Loucy (cell line): ENCODE measurements at regions not wholly inside any gene's neighbourhood (a gene's known extent, or its start where the extent isn't known, plus 50 kb on each side); places are given as distances from the start of the nearest gene placed in this dataset.

Source experiments
- H2AFZ ChIP-seq: fragments of 200-600 bp; sonication (generic); 2 replicates; pipeline ENCODE4 v1.6.0; 2016; ENCODE audit warnings: antibody characterized with exemption, mild to moderate bottlenecking, low read length, moderate library complexity
- H3F3A ChIP-seq: fragments of 200-600 bp; 2 replicates; pipeline ENCODE4 v1.6.0; 2016; ENCODE audit warnings: antibody characterized with exemption, low read depth, mild to moderate bottlenecking
- H3K27me3 ChIP-seq: fragments of 200-600 bp; sonication (generic); 2 replicates; pipeline ENCODE4 v1.6.1; 2014; ENCODE audit warnings: low read length, mild to moderate bottlenecking; ENCODE audit not compliant: insufficient read depth, poor library complexity, severe bottlenecking
- H3K36me3 ChIP-seq: fragments of 200-600 bp; sonication (generic); 2 replicates; pipeline ENCODE4 v1.6.1; 2016; ENCODE audit warnings: low read length; ENCODE audit not compliant: insufficient read depth
- H3K4me1 ChIP-seq: fragments of 200-600 bp; sonication (generic); 2 replicates; pipeline ENCODE4 v1.5.1; 2014; ENCODE audit warnings: low read length, mild to moderate bottlenecking; ENCODE audit not compliant: insufficient read depth, poor library complexity, severe bottlenecking
- H3K4me2 ChIP-seq: fragments of 200-600 bp; sonication (generic); 2 replicates; pipeline ENCODE4 v1.6.0; 2014; ENCODE audit warnings: antibody characterized with exemption, low read length, low read depth, mild to moderate bottlenecking; ENCODE audit not compliant: poor library complexity, severe bottlenecking
- H3K4me3 ChIP-seq: fragments of 200-600 bp; sonication (generic); 2 replicates; pipeline ENCODE4 v1.5.1; 2014; ENCODE audit warnings: low read length, mild to moderate bottlenecking, mixed read lengths; ENCODE audit not compliant: poor library complexity, severe bottlenecking
- H3K79me2 ChIP-seq: fragments of 200-600 bp; sonication (generic); 2 replicates; pipeline ENCODE4 v1.6.1; 2014; ENCODE audit warnings: low read length; ENCODE audit not compliant: insufficient read depth
- H3K9ac ChIP-seq: fragments of 200-600 bp; sonication (generic); 2 replicates; pipeline ENCODE4 v1.6.0; 2014; ENCODE audit warnings: mild to moderate bottlenecking, low read depth, low read length, moderate library complexity; ENCODE audit not compliant: poor library complexity, severe bottlenecking
- H3K9me2 ChIP-seq: fragments of 200-600 bp; sonication (generic); replicated peaks from 2 replicates; pipeline ENCODE4 v1.6.1; 2016; ENCODE audit warnings: low read depth, low read length, mixed read lengths
- H3K9me3 ChIP-seq: fragments of 200-600 bp; sonication (generic); 2 replicates; pipeline ENCODE4 v1.6.1; 2014; ENCODE audit warnings: mild to moderate bottlenecking, antibody characterized with exemption, low read length, low read depth; ENCODE audit not compliant: insufficient read depth
- H4K20me1 ChIP-seq: fragments of 200-600 bp; sonication (generic); 2 replicates; pipeline ENCODE4 v1.6.0; 2014; ENCODE audit warnings: antibody characterized with exemption, low read length, mild to moderate bottlenecking; ENCODE audit not compliant: insufficient read depth, poor library complexity, severe bottlenecking
- EZH2phosphoT487 ChIP-seq: fragments of 200-600 bp; IDR thresholded peaks from 2 replicates; pipeline ENCODE4 v1.6.1; 2018; ENCODE audit warnings: antibody characterized with exemption, mild to moderate bottlenecking, moderate library complexity, borderline replicate concordance
- TF ChIP-seq, protein P1 (sequence below): fragments of 200-600 bp; sonication (generic); conservative IDR thresholded peaks from 2 replicates; pipeline ENCODE4 v1.5.1; 2014; ENCODE audit warnings: mild to moderate bottlenecking, antibody characterized with exemption, low read length

DNA sequence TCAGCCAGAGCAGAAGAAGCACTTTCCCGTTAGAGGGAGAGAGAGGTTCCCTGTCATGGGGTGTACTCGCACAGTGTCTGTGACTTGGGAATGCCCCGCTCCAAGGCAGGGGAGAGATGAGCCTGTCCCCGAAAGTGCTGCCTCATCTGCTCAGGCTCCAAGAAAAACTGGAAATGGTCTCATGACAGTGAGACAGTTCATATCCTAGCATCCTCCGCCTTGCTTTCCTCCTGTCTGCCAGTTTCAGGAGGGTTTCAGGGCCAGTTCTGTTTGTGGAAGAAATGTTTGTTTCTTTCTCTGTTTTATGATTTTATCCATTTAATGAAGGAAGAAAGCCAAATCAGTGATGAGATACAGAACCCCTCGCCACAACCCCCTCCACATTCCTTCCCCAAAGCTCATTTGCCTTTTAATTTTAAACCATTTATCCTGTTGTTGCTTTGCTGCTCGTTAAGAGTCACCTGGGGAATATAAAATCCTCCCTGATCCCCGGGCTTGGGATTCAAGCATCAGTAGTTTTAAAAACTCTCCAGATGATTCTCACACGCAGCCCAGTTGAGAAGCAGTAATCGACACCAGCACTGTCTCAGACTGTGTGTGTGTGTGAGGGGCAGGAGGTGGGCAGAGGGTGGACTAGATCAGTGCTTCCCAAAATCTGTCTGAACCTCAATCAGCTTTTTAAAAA, 144.6 kb upstream of the UBL3 start:
- Histone ChIP-seq H3K9ac (no peak overlapping the region), H3K36me3 (no peaks in the 10 kb centered on the region), H2AFZ (no peak overlapping the region), H3K79me2 (no peaks in the 10 kb centered on the region), H3F3A (no peaks in the 10 kb centered on the region), H3K9me2 (no peaks in the 10 kb centered on the region), H3K4me2 (no peak overlapping the region), H3K9me3 (no peaks in the 10 kb centered on the region), H3K27me3 (no peaks in the 10 kb centered on the region), H4K20me1 (no peaks in the 10 kb centered on the region), H3K4me1 (no peaks in the 10 kb centered on the region), H3K4me3 (no peak overlapping the region)
- TF ChIP-seq, protein P1, sequence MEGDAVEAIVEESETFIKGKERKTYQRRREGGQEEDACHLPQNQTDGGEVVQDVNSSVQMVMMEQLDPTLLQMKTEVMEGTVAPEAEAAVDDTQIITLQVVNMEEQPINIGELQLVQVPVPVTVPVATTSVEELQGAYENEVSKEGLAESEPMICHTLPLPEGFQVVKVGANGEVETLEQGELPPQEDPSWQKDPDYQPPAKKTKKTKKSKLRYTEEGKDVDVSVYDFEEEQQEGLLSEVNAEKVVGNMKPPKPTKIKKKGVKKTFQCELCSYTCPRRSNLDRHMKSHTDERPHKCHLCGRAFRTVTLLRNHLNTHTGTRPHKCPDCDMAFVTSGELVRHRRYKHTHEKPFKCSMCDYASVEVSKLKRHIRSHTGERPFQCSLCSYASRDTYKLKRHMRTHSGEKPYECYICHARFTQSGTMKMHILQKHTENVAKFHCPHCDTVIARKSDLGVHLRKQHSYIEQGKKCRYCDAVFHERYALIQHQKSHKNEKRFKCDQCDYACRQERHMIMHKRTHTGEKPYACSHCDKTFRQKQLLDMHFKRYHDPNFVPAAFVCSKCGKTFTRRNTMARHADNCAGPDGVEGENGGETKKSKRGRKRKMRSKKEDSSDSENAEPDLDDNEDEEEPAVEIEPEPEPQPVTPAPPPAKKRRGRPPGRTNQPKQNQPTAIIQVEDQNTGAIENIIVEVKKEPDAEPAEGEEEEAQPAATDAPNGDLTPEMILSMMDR = no peak
- no peak for TF ChIP-seq EZH2phosphoT487

DNA sequence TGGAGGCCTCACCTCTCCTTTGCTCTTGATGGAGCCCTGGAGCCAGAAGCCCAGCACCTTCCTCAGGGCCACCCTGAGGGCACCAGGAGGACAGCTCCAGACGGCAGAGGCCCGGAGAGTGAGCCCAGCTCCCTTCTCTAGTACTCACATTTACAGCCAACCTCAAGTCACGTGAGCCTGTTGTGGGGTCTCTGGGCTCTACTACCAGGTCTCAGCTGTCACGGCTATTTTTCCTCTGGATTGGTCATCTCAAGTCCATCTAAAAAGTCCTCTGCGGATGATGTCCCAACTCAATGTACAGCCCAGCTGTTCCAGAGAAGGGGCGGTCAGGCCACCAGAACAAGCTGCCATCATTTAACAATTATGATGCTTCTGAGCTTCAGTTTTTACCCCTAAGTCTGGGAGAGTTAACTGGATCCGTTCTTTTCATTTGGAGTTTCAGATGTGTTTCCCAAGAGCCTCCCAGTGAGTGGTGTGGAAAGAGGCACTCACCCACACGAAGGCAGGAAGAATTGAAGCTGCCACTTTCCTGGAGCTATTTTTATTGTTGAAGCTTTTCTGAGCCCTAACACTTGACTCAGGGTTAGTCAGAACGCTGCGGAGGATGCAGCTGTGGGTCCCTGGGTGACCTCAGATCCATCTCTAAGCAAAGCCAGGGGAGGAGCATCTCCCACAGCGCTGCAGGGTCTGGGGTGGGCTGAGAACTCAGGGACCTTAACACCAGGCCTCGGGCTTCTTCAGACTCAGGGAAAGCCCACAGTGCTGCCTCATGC, 143.5 kb upstream of the UBL3 start:
- Histone ChIP-seq H3K4me2 (no peak overlapping the region), H3K27me3 (no peaks in the 10 kb centered on the region), H2AFZ (no peak overlapping the region), H3K4me1 (no peaks in the 10 kb centered on the region), H3F3A (no peaks in the 10 kb centered on the region), H3K9ac (no peak overlapping the region), H3K9me3 (no peaks in the 10 kb centered on the region), H3K79me2 (no peaks in the 10 kb centered on the region), H3K9me2 (no peaks in the 10 kb centered on the region), H4K20me1 (no peaks in the 10 kb centered on the region), H3K4me3 (no peak overlapping the region), H3K36me3 (no peaks in the 10 kb centered on the region)
- TF ChIP-seq, protein P1 = no peak
- TF ChIP-seq EZH2phosphoT487 = no peak

DNA sequence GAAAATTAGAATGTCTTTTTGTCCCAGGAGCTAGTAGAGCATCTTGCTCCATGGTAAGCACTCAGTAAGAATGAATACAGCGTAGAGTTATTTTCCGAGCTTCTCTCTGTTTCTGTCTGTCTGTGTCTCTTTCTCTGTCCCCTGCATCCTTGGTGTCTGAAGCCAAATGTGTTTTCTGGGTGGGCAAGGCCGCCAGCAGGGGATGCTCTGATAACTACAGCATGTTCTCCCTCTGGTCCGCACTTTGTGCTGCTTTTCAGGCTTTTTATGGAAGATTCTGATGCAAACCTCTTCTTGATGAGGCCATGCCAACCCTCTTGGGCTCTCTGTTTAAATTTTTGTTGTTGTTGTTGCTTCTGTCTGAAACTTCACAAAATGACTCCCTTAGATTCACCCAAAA, 142.8 kb upstream of the UBL3 start:
- TF ChIP-seq, protein P1 = peak; percentile 47
- TF ChIP-seq EZH2phosphoT487 = no peak

More for the DNA sequence above, 142.8 kb upstream of the UBL3 start:
- no peak overlapping the region for H3K4me3 ChIP-seq
- no peaks in the 10 kb centered on the region for H3K27me3 ChIP-seq
- no peaks in the 10 kb centered on the region for H3K36me3 ChIP-seq
- H2AFZ ChIP-seq = no peak overlapping the region
- H3K9me2 ChIP-seq = no peaks in the 10 kb centered on the region
- H3K4me2 ChIP-seq = no peak overlapping the region
- H3K4me1 ChIP-seq = no peaks in the 10 kb centered on the region
- H3K9me3 ChIP-seq = no peaks in the 10 kb centered on the region
- H3K9ac ChIP-seq = no peak overlapping the region
- H3K79me2 ChIP-seq = no peaks in the 10 kb centered on the region
- H3F3A ChIP-seq = no peaks in the 10 kb centered on the region
- no peaks in the 10 kb centered on the region for H4K20me1 ChIP-seq
